ENCODE measurements at regions not wholly inside any gene's neighbourhood (a gene's known extent, or its start where the extent isn't known, plus 50 kb on each side); places are given as distances from the start of the nearest gene placed in this dataset.
"Not testable (repeated sequence)": the region's sequence is repeated elsewhere in the genome, so short reads cannot be mapped to it uniquely, and the experiment has no call there.

DNA sequence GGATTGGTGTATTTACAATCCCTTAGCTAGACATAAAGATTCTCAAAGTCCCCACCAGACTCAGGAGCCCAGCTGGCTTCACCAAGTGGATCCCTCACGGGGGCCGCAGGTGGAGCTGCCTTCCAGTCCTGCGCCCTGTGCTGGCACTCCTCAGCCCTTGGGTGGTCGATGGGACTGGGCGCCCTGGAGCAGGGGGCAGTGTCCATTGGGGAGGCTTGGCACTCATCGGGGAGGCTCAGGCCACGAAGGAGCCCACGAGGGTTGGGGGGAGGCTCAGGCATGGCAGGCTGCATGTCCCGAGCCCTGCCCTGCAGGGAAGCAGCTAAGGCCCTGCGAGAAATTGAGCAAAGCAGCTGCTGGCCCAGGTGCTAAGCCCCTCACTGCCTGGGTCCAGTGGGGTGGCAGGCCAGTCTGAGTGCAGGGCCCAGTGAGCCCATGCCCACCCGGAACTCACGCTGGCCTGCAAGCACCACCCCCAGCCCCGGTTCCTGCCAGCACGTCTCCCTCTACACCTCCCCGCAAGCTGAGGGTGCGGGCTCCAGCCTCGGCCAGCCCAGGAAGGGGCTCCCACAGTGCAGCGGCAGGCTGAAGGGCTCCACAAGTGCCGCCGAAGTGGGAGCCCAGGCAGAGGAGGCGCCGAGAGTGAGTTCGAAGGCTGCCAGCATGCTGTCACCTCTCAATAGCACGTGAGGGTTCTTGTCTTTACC, 198.5 kb downstream of the ADRA2C start:
- not testable (repeated sequence) for DNase-seq; H3K27me3 ChIP-seq (ENCODE audit: control insufficient read depth, insufficient read depth, low read length); H3K36me3 ChIP-seq (ENCODE audit: control insufficient read depth, insufficient read depth, low read length); H3K9me3 ChIP-seq (replicated peaks; ENCODE audit: control insufficient read depth, low read depth, low read length); H3K4me1 ChIP-seq (ENCODE audit: control insufficient read depth, insufficient read depth, low read length); H3K4me3 ChIP-seq (ENCODE audit: low read length); H3K27ac ChIP-seq (ENCODE audit: low read length)
- WGBS (ENCODE audit: insufficient coverage) = 89% methylated on average over 23 of the region's 24 CpGs

DNA sequence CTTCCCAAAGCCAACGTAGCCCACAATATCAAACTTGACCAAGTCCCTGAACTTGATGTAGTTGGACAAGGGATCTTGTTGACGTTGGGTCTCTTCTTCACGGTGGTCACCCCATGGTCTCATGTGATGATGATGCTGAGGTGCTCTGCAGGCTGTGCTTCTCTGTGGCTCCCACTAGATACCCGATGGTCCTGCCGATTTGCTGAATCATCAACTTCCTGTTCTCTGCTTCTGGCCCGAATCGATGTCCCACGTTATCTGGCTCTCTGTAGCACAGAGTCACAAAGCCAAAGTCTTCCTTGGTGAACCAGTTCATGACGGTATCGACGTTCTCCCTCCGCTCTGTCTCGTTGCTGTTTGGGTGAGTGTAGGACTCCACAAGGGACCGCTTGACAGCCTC, 201.0 kb downstream of the ADRA2C start:
- not testable (repeated sequence) for DNase-seq; H3K4me3 ChIP-seq (ENCODE audit: low read length); H3K36me3 ChIP-seq (ENCODE audit: control insufficient read depth, insufficient read depth, low read length); H3K27me3 ChIP-seq (ENCODE audit: control insufficient read depth, insufficient read depth, low read length); H3K27ac ChIP-seq (ENCODE audit: low read length); H3K4me1 ChIP-seq (ENCODE audit: control insufficient read depth, insufficient read depth, low read length); H3K9me3 ChIP-seq (replicated peaks; ENCODE audit: control insufficient read depth, low read depth, low read length)
- WGBS (ENCODE audit: insufficient coverage) = no CpG with 5 or more reads among the region's 14 CpGs

DNA sequence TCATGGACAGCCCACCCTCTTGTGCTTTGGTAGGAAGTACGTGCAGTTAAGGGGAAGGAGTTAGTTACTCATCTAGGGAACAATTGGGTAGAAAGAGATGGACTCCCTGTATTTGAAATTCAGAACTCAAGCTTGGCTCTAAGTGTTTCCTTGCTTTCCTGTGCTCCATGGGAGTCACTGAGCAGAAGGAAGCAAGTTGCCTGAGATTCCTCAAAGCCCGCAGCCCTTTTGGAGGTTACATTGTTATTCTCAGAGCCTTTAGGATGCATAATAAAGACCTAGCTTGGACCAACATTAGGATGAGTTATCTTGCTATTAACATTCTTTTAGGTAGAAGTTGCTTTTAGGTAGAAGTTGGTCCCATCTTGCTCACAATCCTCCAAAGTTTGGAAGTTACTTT, 206.4 kb downstream of the ADRA2C start:
- not testable (repeated sequence) for H3K27me3 ChIP-seq (ENCODE audit: control insufficient read depth, insufficient read depth, low read length); H3K9me3 ChIP-seq (replicated peaks; ENCODE audit: control insufficient read depth, low read depth, low read length); H3K36me3 ChIP-seq (ENCODE audit: control insufficient read depth, insufficient read depth, low read length); H3K4me3 ChIP-seq (ENCODE audit: low read length); H3K4me1 ChIP-seq (ENCODE audit: control insufficient read depth, insufficient read depth, low read length); DNase-seq; H3K27ac ChIP-seq (ENCODE audit: low read length)
- no CpG with 5 or more reads among the region's 2 CpGs for WGBS (ENCODE audit: insufficient coverage)

DNA sequence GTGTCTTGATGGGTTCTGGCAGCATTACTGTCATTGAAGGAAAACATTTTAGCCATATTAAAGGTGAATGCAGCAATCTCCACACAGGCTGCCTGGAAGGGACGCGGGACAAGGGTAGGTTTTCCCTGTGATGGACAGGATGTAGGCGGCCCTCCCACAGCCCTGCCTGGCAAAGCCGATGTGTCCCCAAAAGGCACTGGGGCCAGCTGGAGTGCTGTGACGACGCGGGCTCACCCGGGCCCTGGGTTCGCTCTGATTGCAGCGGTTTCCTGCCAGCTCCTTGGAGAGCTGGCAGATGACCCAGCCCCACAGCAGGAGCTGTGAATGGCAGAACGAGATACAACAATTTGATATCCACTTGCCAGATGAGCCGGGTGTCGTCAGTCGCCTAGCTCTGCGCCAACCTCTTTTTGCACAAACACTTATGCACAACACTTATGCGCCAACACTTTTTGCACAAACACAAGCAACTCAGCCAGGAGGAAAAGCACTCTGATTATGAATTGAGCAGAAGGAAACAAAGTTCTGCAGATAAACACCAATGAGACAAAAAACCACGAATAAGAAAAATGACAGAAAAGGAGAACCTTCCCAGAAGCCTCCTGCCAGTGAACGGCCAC, 207.5 kb downstream of the ADRA2C start:
- not testable (repeated sequence) for H3K9me3 ChIP-seq (replicated peaks; ENCODE audit: control insufficient read depth, low read depth, low read length); H3K27ac ChIP-seq (ENCODE audit: low read length); H3K4me3 ChIP-seq (ENCODE audit: low read length); DNase-seq; H3K4me1 ChIP-seq (ENCODE audit: control insufficient read depth, insufficient read depth, low read length); H3K27me3 ChIP-seq (ENCODE audit: control insufficient read depth, insufficient read depth, low read length); H3K36me3 ChIP-seq (ENCODE audit: control insufficient read depth, insufficient read depth, low read length)
- 80% methylated on average over 1 of the region's 18 CpGs for WGBS (ENCODE audit: insufficient coverage)

DNA sequence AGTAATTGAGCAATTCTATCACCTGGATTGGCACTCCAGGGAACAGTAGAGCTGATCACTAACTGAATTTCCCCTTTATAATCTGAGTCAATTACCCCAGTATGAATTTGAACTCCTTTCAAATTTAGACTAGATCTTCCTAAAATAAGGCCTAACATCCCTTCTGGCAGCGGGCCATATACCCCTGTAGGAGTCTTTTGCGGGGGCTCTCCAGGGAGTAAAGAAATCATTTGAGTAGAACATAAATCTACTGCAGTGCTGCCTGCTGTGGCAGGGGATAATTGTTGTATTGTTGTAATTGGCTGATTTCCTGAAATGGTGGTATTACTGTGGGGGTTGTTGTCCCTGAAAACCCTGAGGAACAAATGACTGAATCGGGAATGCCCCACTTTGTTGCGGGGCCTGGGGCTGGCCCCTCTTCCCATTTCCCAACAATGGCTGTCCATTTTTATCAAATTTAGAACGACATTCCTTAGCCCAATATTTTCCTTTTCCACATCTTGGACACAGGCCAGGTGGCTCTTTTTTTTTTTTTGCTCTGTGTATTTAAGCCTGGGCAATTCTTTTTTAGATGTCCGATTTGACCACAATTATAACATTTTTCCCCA, 217.4 kb downstream of the ADRA2C start:
- not testable (repeated sequence) for H3K36me3 ChIP-seq (ENCODE audit: control insufficient read depth, insufficient read depth, low read length); H3K4me3 ChIP-seq (ENCODE audit: low read length); DNase-seq; H3K4me1 ChIP-seq (ENCODE audit: control insufficient read depth, insufficient read depth, low read length); H3K27me3 ChIP-seq (ENCODE audit: control insufficient read depth, insufficient read depth, low read length); H3K9me3 ChIP-seq (replicated peaks; ENCODE audit: control insufficient read depth, low read depth, low read length); H3K27ac ChIP-seq (ENCODE audit: low read length)
- WGBS (ENCODE audit: insufficient coverage) = no CpG with 5 or more reads among the region's 6 CpGs

DNA sequence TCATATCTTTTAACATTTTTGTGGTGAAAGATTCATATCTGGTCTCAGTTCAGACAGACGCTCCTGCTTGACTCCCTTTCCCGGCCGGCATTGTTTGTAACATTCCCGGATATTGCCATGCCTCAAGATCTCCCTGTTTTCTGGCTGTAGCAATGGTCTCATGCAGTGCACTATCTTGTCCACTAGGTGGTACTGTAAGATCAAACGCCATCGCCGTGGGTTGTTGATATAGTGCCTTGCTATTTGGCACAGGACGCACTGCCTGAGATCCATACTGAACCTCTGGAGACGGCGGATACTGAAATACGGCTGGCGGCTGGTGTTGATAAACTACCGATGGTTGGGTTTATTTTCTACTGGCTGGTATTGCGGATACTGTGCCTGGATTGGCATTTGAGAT, 218.6 kb downstream of the ADRA2C start:
- not testable (repeated sequence) for H3K9me3 ChIP-seq (replicated peaks; ENCODE audit: control insufficient read depth, low read depth, low read length); H3K4me1 ChIP-seq (ENCODE audit: control insufficient read depth, insufficient read depth, low read length); H3K4me3 ChIP-seq (ENCODE audit: low read length); H3K27me3 ChIP-seq (ENCODE audit: control insufficient read depth, insufficient read depth, low read length); H3K27ac ChIP-seq (ENCODE audit: low read length); H3K36me3 ChIP-seq (ENCODE audit: control insufficient read depth, insufficient read depth, low read length); DNase-seq
- WGBS (ENCODE audit: insufficient coverage) = 0% methylated on average over 5 of the region's 14 CpGs

DNA sequence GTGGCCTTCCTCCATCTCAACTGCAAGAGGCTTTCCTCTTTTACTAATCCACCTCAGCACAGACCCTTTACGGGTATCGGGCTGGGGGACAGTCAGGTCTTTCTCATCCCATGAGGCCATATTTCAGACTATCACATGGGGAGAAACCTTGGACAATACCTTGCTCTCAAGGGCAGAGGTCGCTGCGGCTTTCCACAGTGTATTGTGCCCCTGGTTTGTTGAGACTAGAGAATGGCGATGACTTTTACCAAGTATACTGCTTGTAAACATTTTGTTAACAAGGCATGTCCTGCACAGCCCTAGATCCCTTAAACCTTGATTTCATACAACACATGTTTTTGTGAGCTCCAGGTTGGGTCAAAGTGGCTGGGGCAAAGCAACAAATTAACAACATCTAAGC, 220.2 kb downstream of the ADRA2C start:
- no CpG with 5 or more reads among the region's 5 CpGs for WGBS (ENCODE audit: insufficient coverage)
- H3K4me1 ChIP-seq (ENCODE audit: control insufficient read depth, insufficient read depth, low read length); H3K36me3 ChIP-seq (ENCODE audit: control insufficient read depth, insufficient read depth, low read length); H3K27ac ChIP-seq (ENCODE audit: low read length); H3K4me3 ChIP-seq (ENCODE audit: low read length); DNase-seq; H3K9me3 ChIP-seq (replicated peaks; ENCODE audit: control insufficient read depth, low read depth, low read length); H3K27me3 ChIP-seq (ENCODE audit: control insufficient read depth, insufficient read depth, low read length): not testable (repeated sequence)

DNA sequence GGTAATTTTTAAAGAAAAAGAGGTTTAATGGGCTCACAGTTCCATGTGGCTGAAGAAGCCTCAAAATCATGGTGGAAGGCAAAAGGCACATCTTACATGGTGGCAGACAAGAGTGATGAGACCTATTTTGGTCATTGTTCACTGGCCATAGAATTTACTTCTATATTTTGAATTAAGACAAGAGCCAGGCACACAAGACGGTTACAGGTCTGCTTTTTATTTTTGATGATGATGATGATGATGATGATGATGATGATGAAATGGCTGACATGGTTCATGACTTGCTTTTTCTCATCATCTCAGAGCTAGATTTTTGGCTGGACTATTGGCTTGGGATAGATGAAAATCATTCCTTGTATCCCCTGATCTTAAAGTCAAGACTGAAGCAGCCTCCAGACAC, 229.3 kb downstream of the OTOP1 start:
- DNase-seq; H3K4me1 ChIP-seq (ENCODE audit: control insufficient read depth, insufficient read depth, low read length); H3K27ac ChIP-seq (ENCODE audit: low read length); H3K36me3 ChIP-seq (ENCODE audit: control insufficient read depth, insufficient read depth, low read length); H3K9me3 ChIP-seq (replicated peaks; ENCODE audit: control insufficient read depth, low read depth, low read length); H3K27me3 ChIP-seq (ENCODE audit: control insufficient read depth, insufficient read depth, low read length); H3K4me3 ChIP-seq (ENCODE audit: low read length): not testable (repeated sequence)
- WGBS (ENCODE audit: insufficient coverage) = no CpG with 5 or more reads among the region's 1 CpG

DNA sequence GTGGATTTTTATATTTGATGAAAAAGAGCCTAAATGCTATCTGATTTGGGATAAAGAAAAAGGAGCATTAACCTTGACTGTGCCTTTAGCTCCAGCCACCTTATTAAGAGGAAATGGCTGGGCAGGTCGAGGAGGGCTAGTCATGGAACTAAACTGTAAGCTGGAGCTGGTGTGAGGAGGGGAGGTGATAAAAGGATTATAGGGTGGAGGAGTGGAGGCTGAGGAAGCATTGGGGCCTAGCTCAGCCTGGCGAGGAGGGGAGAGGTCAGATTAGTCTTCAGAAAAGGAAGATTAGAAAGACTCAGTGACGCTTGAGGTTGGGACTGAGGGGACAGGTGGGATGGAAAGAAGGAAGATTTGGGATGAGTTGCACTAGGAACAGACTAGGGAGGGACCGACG, 222.7 kb downstream of the OTOP1 start:
- not testable (repeated sequence) for H3K4me3 ChIP-seq (ENCODE audit: low read length); H3K4me1 ChIP-seq (ENCODE audit: control insufficient read depth, insufficient read depth, low read length); DNase-seq; H3K9me3 ChIP-seq (replicated peaks; ENCODE audit: control insufficient read depth, low read depth, low read length); H3K27ac ChIP-seq (ENCODE audit: low read length); H3K36me3 ChIP-seq (ENCODE audit: control insufficient read depth, insufficient read depth, low read length); H3K27me3 ChIP-seq (ENCODE audit: control insufficient read depth, insufficient read depth, low read length)
- WGBS (ENCODE audit: insufficient coverage) = 50% methylated on average over 3 of the region's 5 CpGs

DNA sequence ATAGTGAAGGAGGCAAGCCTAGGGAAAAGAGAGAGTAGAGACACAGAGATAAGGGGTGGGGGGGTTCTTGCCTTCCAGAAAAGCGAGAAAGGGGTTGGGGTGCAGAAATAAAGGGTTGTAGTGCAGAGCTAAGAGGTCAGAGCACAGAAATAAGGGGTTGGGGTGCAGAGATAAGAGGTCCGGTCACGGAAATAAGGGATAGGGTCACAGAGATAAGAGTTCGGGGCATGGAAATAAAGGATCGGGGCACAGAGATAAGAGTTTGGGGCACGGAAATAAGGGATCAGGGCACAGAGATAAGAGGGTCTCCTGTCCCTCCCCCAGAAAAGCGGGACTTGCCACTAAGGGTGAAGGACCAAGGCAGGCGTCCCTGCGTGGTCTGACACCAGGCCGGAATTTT, 222.0 kb downstream of the OTOP1 start:
- DNase-seq; H3K27me3 ChIP-seq (ENCODE audit: control insufficient read depth, insufficient read depth, low read length); H3K9me3 ChIP-seq (replicated peaks; ENCODE audit: control insufficient read depth, low read depth, low read length); H3K36me3 ChIP-seq (ENCODE audit: control insufficient read depth, insufficient read depth, low read length); H3K27ac ChIP-seq (ENCODE audit: low read length); H3K4me1 ChIP-seq (ENCODE audit: control insufficient read depth, insufficient read depth, low read length); H3K4me3 ChIP-seq (ENCODE audit: low read length): not testable (repeated sequence)
- WGBS (ENCODE audit: insufficient coverage) = 82% methylated on average over 5 of the region's 10 CpGs

Measured in muscle of leg (tissue), 3 donors.